ENCODE measurements at regions not wholly inside any gene's neighbourhood (a gene's known extent, or its start where the extent isn't known, plus 50 kb on each side); places are given as distances from the start of the nearest gene placed in this dataset.

DNA sequence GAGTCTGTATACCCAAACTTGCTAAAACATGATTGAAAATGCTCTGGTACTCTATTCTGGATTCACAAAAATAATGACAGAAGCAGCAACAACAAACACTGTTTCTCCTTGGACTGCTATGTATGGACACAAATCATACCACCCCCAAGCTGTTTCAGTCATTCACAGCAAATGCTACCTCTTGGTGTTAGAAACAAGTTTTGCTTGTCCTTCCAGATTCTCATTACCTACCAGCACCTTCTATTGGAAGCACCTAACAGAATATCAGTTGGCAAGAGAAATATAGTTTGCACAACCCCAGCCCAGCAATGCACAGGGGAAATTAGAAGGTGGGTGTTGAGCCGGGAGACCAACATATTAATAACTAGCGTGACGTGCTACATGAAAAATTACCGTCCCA lies 1950.9 kb downstream of the C4orf33 start:
- Histone ChIP-seq H3K27ac (ENCODE audit: extremely low read depth, low read depth, low read length) (no peak overlapping the region), H3K9me3 (ENCODE audit: control insufficient read depth, insufficient read depth, low read depth, low read length) (no peaks in the 10 kb centered on the region), H3K4me3 (ENCODE audit: low read depth, low read length) (no peak overlapping the region), H3K4me1 (ENCODE audit: control insufficient read depth, insufficient read depth, low read length) (no peaks in the 10 kb centered on the region), H3K36me3 (ENCODE audit: control insufficient read depth in 2 of 2, insufficient read depth in 1 of 2, low read length in 2 of 2) (no peaks in the 10 kb centered on the region)
- CTCF ChIA-PET, result no interaction called here
- POLR2A ChIA-PET, result no interaction called here
- TF ChIP-seq ZBTB20 (tag by site-specific recombination; IDR thresholded peaks at IDR 0.05) (no peak), ZNF366 (tag by site-specific recombination; conservative IDR thresholded peaks at IDR 0.05) (no peak), ZBTB7A (tag by site-specific recombination; IDR thresholded peaks at IDR 0.05; ENCODE audit: low read depth) (no peak), ZNF776 (tag by site-specific recombination; IDR thresholded peaks at IDR 0.05; ENCODE audit: borderline replicate concordance) (no peak), IKZF3 (tag by site-specific recombination; IDR thresholded peaks at IDR 0.05) (no peak)

DNA sequence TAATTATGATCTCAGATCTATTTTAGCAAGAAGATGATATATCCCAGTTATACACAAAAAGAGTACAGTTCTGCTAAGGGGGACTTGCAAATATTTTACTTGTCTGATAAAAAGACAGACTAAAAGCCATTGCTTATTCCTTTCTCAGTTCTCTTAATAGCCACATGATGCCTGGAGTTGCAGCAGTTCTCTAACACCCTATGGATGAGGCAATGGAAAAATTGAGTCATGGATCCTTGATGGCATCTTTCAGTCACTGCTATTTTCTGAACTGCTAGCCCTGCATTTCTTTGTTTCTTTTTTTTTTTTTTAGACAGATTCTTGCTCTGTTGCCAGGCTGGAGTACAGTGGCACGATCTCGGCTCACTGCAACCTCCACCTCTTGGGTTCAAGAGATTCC lies 1956.7 kb downstream of the C4orf33 start:
- Histone ChIP-seq H3K36me3 (ENCODE audit: control insufficient read depth in 2 of 2, insufficient read depth in 1 of 2, low read length in 2 of 2) (no peaks in the 10 kb centered on the region), H3K27ac (ENCODE audit: extremely low read depth, low read depth, low read length) (no peak overlapping the region), H3K4me3 (ENCODE audit: low read depth, low read length) (no peak overlapping the region), H3K9me3 (ENCODE audit: control insufficient read depth, insufficient read depth, low read depth, low read length) (no peaks in the 10 kb centered on the region), H3K4me1 (ENCODE audit: control insufficient read depth, insufficient read depth, low read length) (no peaks in the 10 kb centered on the region)
- POLR2A ChIA-PET, result no interaction called here
- TF ChIP-seq, protein P1, sequence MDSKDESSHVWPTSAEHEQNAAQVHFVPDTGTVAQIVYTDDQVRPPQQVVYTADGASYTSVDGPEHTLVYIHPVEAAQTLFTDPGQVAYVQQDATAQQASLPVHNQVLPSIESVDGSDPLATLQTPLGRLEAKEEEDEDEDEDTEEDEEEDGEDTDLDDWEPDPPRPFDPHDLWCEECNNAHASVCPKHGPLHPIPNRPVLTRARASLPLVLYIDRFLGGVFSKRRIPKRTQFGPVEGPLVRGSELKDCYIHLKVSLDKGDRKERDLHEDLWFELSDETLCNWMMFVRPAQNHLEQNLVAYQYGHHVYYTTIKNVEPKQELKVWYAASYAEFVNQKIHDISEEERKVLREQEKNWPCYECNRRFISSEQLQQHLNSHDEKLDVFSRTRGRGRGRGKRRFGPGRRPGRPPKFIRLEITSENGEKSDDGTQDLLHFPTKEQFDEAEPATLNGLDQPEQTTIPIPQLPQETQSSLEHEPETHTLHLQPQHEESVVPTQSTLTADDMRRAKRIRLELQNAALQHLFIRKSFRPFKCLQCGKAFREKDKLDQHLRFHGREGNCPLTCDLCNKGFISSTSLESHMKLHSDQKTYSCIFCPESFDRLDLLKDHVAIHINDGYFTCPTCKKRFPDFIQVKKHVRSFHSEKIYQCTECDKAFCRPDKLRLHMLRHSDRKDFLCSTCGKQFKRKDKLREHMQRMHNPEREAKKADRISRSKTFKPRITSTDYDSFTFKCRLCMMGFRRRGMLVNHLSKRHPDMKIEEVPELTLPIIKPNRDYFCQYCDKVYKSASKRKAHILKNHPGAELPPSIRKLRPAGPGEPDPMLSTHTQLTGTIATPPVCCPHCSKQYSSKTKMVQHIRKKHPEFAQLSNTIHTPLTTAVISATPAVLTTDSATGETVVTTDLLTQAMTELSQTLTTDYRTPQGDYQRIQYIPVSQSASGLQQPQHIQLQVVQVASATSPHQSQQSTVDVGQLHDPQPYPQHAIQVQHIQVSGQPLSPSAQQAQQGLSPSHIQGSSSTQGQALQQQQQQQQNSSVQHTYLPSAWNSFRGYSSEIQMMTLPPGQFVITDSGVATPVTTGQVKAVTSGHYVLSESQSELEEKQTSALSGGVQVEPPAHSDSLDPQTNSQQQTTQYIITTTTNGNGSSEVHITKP (tag by site-specific recombination; IDR thresholded peaks at IDR 0.05), result no peak
- TF ChIP-seq MZF1 (tag by site-specific recombination; IDR thresholded peaks at IDR 0.05; ENCODE audit: borderline replicate concordance) (no peak), GLI4 (tag by site-specific recombination; IDR thresholded peaks at IDR 0.05) (no peak), ZNF239 (tag by site-specific recombination; IDR thresholded peaks at IDR 0.05) (no peak), OVOL3 (tag by site-specific recombination; IDR thresholded peaks at IDR 0.05) (no peak), ZNF660 (tag by site-specific recombination; IDR thresholded peaks at IDR 0.05) (no peak), ZNF366 (tag by site-specific recombination; conservative IDR thresholded peaks at IDR 0.05) (no peak), GLI2 (tag by site-specific recombination; IDR thresholded peaks at IDR 0.05; ENCODE audit: borderline replicate concordance, low read depth) (no peak), ZNF585B (tag by site-specific recombination; IDR thresholded peaks at IDR 0.05) (no peak)
- TF ChIP-seq, protein P2, sequence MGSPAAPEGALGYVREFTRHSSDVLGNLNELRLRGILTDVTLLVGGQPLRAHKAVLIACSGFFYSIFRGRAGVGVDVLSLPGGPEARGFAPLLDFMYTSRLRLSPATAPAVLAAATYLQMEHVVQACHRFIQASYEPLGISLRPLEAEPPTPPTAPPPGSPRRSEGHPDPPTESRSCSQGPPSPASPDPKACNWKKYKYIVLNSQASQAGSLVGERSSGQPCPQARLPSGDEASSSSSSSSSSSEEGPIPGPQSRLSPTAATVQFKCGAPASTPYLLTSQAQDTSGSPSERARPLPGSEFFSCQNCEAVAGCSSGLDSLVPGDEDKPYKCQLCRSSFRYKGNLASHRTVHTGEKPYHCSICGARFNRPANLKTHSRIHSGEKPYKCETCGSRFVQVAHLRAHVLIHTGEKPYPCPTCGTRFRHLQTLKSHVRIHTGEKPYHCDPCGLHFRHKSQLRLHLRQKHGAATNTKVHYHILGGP (tag by site-specific recombination; IDR thresholded peaks at IDR 0.05), result no peak
- TF ChIP-seq, protein P3, sequence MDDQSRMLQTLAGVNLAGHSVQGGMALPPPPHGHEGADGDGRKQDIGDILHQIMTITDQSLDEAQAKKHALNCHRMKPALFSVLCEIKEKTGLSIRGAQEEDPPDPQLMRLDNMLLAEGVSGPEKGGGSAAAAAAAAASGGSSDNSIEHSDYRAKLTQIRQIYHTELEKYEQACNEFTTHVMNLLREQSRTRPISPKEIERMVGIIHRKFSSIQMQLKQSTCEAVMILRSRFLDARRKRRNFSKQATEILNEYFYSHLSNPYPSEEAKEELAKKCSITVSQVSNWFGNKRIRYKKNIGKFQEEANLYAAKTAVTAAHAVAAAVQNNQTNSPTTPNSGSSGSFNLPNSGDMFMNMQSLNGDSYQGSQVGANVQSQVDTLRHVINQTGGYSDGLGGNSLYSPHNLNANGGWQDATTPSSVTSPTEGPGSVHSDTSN (CRISPR knock-in tag; IDR thresholded peaks at IDR 0.05), result no peak
- TF ChIP-seq, protein P4, sequence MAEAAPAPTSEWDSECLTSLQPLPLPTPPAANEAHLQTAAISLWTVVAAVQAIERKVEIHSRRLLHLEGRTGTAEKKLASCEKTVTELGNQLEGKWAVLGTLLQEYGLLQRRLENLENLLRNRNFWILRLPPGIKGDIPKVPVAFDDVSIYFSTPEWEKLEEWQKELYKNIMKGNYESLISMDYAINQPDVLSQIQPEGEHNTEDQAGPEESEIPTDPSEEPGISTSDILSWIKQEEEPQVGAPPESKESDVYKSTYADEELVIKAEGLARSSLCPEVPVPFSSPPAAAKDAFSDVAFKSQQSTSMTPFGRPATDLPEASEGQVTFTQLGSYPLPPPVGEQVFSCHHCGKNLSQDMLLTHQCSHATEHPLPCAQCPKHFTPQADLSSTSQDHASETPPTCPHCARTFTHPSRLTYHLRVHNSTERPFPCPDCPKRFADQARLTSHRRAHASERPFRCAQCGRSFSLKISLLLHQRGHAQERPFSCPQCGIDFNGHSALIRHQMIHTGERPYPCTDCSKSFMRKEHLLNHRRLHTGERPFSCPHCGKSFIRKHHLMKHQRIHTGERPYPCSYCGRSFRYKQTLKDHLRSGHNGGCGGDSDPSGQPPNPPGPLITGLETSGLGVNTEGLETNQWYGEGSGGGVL (tag by site-specific recombination; IDR thresholded peaks at IDR 0.05), result no peak
- CTCF ChIA-PET, result no interaction called here

All from HEK293 (cell line).